ENCODE measurements at regions not wholly inside any gene's neighbourhood (a gene's known extent, or its start where the extent isn't known, plus 50 kb on each side); places are given as distances from the start of the nearest gene placed in this dataset.

GRCh38 chr13:58838615-58839014 lies 1207.1 kb downstream of the PCDH17 start:
- no peak for TF ChIP-seq CTCF (conservative IDR thresholded peaks at IDR 0.05; ENCODE audit: low read depth, low read length)
- H3K4me3 ChIP-seq (ENCODE audit: low read length) = no peak overlapping the region
- no peak for DNase-seq (ENCODE audit: low read depth)

GRCh38 chr13:58843071-58843470 lies 1211.5 kb downstream of the PCDH17 start:
- TF ChIP-seq CTCF (conservative IDR thresholded peaks at IDR 0.05; ENCODE audit: low read depth, low read length) = no peak

GRCh38 chr13:58843567-58843966 lies 1212.0 kb downstream of the PCDH17 start:
- no peak overlapping the region for H3K4me3 ChIP-seq (ENCODE audit: low read length)
- DNase-seq (ENCODE audit: low read depth) = no peak
- no peak for TF ChIP-seq CTCF (conservative IDR thresholded peaks at IDR 0.05; ENCODE audit: low read depth, low read length)

More at GRCh38 chr13:58843071-58843470, 1211.5 kb downstream of the PCDH17 start:
- no peak for DNase-seq (ENCODE audit: low read depth)
- H3K4me3 ChIP-seq (ENCODE audit: low read length) = no peak overlapping the region

- no peak for DNase-seq (ENCODE audit: low read depth)
- no peak for TF ChIP-seq CTCF (conservative IDR thresholded peaks at IDR 0.05; ENCODE audit: low read depth, low read length)
- no peak overlapping the region for H3K4me3 ChIP-seq (ENCODE audit: low read length)
Observed at GRCh38 chr13:58850161-58850560, 1218.6 kb downstream of the PCDH17 start.

- no peak for TF ChIP-seq CTCF (conservative IDR thresholded peaks at IDR 0.05; ENCODE audit: low read depth, low read length)
- no peak for DNase-seq (ENCODE audit: low read depth)
- no peak overlapping the region for H3K4me3 ChIP-seq (ENCODE audit: low read length)
Observed at GRCh38 chr13:58852076-58852475, 1220.5 kb downstream of the PCDH17 start.

- no peak overlapping the region for H3K4me3 ChIP-seq (ENCODE audit: low read length)
- DNase-seq (ENCODE audit: low read depth) = peak; percentile 76
- no peak for TF ChIP-seq CTCF (conservative IDR thresholded peaks at IDR 0.05; ENCODE audit: low read depth, low read length)
Observed at GRCh38 chr13:58855283-58855682, 1223.7 kb downstream of the PCDH17 start.

- H3K4me3 ChIP-seq (ENCODE audit: low read length) = no peak overlapping the region
- DNase-seq (ENCODE audit: low read depth) = no peak
- no peak for TF ChIP-seq CTCF (conservative IDR thresholded peaks at IDR 0.05; ENCODE audit: low read depth, low read length)
Observed at GRCh38 chr13:58858870-58859371, 1227.4 kb downstream of the PCDH17 start.
